Kidney epithelial cell (primary cell): ENCODE measurements at regions not wholly inside any gene's neighbourhood (a gene's known extent, or its start where the extent isn't known, plus 50 kb on each side); places are given as distances from the start of the nearest gene placed in this dataset.

Source experiments
- DNase-seq: peaks from one replicate; pipeline ENCODE4 v3.0.0-alpha.2; 2010; ENCODE audit warnings: low read depth
- H3K27me3 ChIP-seq: 2 replicates; pipeline ENCODE4 v1.6.0; 2011; ENCODE audit warnings: low read length; ENCODE audit not compliant: control insufficient read depth, insufficient read depth
- H3K36me3 ChIP-seq: 2 replicates; pipeline ENCODE4 v1.5.1; 2011; ENCODE audit warnings: low read length; ENCODE audit not compliant: control insufficient read depth, insufficient read depth
- H3K4me3 ChIP-seq: 2 replicates; pipeline ENCODE4 v1.5.1; 2011; ENCODE audit warnings: low read depth, mild to moderate bottlenecking, control low read depth, low read length
- TF ChIP-seq, protein P1 (sequence below): IDR thresholded peaks from 2 replicates; pipeline ENCODE4 v1.5.1; 2011; ENCODE audit warnings: mild to moderate bottlenecking, moderate library complexity, low read length, control low read depth, inconsistent platforms; ENCODE audit not compliant: insufficient read depth, poor library complexity, severe bottlenecking

DNA sequence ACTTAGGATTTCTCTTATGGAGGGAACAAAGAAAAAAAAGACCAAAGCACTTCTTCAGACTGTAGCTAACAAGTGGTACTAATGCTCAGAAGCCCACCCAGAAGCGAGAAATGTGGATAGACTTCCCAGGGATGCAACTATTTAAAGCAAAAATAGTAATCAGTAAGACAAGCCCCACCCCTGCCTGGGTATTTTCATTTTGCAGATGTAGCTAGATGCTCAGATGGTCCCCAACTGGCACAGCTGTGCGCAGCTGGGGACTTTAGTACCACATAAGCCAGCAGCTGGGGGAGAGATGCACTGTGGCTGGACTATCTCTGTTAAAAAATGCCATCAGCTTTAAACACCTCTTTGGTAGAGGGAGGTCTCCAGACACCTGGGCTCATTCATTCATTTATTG, 77.8 kb upstream of the SPAG17 start:
- H3K4me3 ChIP-seq: no peak overlapping the region
- no peak for DNase-seq
- no peaks in the 10 kb centered on the region for H3K36me3 ChIP-seq
- H3K27me3 ChIP-seq: no peaks in the 10 kb centered on the region
- TF ChIP-seq, protein P1, sequence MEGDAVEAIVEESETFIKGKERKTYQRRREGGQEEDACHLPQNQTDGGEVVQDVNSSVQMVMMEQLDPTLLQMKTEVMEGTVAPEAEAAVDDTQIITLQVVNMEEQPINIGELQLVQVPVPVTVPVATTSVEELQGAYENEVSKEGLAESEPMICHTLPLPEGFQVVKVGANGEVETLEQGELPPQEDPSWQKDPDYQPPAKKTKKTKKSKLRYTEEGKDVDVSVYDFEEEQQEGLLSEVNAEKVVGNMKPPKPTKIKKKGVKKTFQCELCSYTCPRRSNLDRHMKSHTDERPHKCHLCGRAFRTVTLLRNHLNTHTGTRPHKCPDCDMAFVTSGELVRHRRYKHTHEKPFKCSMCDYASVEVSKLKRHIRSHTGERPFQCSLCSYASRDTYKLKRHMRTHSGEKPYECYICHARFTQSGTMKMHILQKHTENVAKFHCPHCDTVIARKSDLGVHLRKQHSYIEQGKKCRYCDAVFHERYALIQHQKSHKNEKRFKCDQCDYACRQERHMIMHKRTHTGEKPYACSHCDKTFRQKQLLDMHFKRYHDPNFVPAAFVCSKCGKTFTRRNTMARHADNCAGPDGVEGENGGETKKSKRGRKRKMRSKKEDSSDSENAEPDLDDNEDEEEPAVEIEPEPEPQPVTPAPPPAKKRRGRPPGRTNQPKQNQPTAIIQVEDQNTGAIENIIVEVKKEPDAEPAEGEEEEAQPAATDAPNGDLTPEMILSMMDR: no peak

DNA sequence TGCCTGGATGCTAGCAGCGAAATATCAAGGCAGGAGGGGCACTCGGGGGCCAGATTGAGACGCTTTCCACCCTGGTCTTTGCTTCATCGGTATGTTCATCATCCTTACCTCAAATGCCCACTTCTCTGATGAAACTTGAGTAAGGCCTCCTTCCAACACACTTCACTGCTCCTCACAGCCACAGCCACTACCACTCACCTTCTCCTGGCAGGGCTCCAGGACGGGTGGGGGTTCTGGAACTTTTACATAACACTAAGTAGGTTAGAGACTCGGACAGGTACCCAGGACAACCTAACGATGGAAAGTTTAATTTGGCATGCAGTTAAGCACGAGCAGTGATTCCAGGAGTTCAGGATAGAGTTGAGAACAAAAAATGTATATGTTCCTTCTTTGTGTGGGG, 73.9 kb upstream of the SPAG17 start:
- Histone ChIP-seq H3K36me3 (no peaks in the 10 kb centered on the region), H3K4me3 (no peak overlapping the region), H3K27me3 (no peaks in the 10 kb centered on the region)
- DNase-seq: no peak
- TF ChIP-seq, protein P1: no peak

DNA sequence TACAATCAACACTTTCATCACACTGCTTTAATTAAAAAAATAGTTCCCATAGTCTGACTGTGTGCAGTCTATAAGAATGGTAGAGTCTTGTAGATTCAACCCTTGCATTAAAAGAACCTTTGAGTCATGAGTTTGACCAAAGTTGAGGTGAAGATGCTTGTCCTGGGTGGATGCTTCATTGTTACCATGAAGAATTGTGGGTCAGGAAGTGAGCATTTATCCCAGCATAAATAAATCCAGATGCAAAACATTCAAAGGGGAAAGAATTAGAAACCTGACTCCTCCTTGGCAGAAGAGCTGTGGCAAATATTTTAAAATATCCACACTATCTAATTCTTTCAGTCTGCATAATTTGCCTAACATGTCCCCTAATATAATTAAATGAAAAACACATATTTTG, 72.9 kb upstream of the SPAG17 start:
- Histone ChIP-seq H3K4me3 (no peak overlapping the region), H3K36me3 (no peaks in the 10 kb centered on the region), H3K27me3 (no peaks in the 10 kb centered on the region)
- DNase-seq: no peak
- TF ChIP-seq, protein P1: no peak

DNA sequence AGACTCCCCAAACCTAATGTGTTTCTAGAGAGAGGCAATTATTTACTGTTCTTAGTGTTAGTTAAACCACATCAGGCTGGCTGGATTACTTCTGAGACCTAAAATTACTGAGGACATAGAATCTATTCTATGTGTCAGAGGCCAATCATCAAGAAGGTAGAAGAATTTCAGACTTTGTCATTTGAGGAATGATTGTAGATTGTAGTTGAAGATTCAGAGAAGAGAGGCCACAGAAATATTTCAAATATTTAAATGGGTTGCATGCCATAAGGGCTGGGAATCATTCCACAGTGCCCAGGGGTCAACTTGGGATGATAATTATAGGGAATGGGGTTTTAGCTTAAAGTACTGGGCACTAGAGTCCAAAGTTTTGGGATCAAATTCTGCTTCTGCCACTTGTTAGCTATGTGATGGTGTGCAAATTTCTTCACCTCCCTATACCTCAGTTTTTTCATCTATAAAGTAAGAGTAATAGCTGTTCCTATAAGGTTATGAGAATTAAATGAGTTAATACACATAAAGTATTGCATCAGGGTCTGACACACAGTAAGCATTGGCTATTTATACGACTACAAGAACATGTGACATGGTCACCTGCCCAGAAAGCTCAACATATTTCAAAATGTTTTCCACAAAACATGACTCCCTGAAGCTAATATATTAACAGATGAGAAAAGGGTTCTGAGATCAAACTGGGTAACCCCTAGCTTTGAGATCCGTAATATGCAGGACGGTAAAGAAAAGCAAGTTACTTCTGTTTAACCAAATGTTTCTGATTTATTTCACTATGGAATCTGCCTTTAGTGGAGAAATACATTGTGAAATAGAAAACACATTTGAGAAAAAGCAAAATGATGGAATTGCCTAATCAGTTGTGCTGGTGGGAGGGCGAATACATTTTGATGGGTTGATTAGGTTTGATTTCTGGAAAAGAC, 69.7 kb upstream of the SPAG17 start:
- TF ChIP-seq, protein P1: no peak
- Histone ChIP-seq H3K27me3 (no peaks in the 10 kb centered on the region), H3K4me3 (no peak overlapping the region), H3K36me3 (no peaks in the 10 kb centered on the region)
- no peak for DNase-seq

DNA sequence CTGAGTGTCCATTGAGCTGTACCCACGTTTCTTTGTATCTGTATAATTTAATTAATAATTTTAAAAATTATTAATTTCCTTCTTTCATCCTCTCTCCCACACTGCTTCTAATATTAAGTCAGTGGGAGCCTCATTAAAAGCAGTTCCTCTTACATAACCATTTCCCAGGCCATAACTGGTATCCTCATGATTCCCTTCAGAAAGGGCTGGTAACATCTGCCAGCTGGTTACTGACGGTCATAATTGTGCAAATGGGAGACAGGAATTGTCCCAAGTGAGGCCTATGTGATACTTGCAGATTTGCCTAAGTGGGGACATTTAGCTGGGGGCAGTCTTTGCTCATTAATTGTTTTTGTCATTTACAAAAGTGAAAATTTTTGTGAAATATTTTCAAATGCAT, 69.0 kb upstream of the SPAG17 start:
- TF ChIP-seq, protein P1: no peak
- H3K4me3 ChIP-seq: no peak overlapping the region
- no peaks in the 10 kb centered on the region for H3K36me3 ChIP-seq
- no peak for DNase-seq
- H3K27me3 ChIP-seq: no peaks in the 10 kb centered on the region
